Caco-2 (cell line): ENCODE measurements at regions not wholly inside any gene's neighbourhood (a gene's known extent, or its start where the extent isn't known, plus 50 kb on each side); places are given as distances from the start of the nearest gene placed in this dataset.

Source experiments
- BruUV-seq: library from RNA; stranded (reverse); fragments of 400-500 nt; replicated peaks from 2 replicates; lab custom pipeline; 2021; lab: Mats Ljungman, UMichigan
- CTCF ChIA-PET: fragments of 300-600 bp; sonication (Branson Sonifier 250); formaldehyde crosslinking; loops from one replicate; lab custom pipeline; 2022; ENCODE audit warnings: antibody characterized with exemption; lab: Charles Lee
- POLR2A ChIA-PET: fragments of 300-600 bp; sonication (Branson Sonifier 250); formaldehyde crosslinking; loops from one replicate; lab custom pipeline; 2022; ENCODE audit warnings: antibody characterized with exemption; lab: Charles Lee
- DNase-seq, 2 experiments: peaks; one replicate each; pipeline versions ENCODE4 v3.0.0 to v3.0.0-alpha.2; 2020 to 2022
- H3K27me3 ChIP-seq: replicated peaks from 2 replicates; pipeline ENCODE4 v1.6.0; 2011; ENCODE audit warnings: low read length; ENCODE audit not compliant: control insufficient read depth, insufficient read depth
- H3K36me3 ChIP-seq: 2 replicates; pipeline ENCODE4 v1.5.1; 2011; ENCODE audit warnings: low read length; ENCODE audit not compliant: control insufficient read depth, insufficient read depth
- H3K4me1 ChIP-seq: fragments of 250-450 bp; sonication (Bioruptor Pico); 2 replicates; pipeline ENCODE4 v1.5.1; 2020; ENCODE audit warnings: mild to moderate bottlenecking
- H3K4me3 ChIP-seq: 2 replicates; pipeline ENCODE4 v1.5.1; 2011; ENCODE audit warnings: low read depth, mild to moderate bottlenecking, control low read depth, low read length
- H3K9me3 ChIP-seq: fragments of 250-450 bp; sonication (Bioruptor Pico); 2 replicates; pipeline ENCODE4 v1.5.1; 2020; ENCODE audit warnings: mild to moderate bottlenecking, moderate library complexity
- H3K27ac Mint-ChIP-seq: one replicate; pipeline ENCODE4 v1.8.0; 2022; ENCODE audit warnings: mixed read lengths; ENCODE audit not compliant: unreplicated experiment
- H3K27me3 Mint-ChIP-seq: one replicate; pipeline ENCODE4 v1.8.0; 2022; ENCODE audit warnings: mixed read lengths; ENCODE audit not compliant: insufficient read depth, unreplicated experiment
- H3K36me3 Mint-ChIP-seq: one replicate; pipeline ENCODE4 v1.8.0; 2022; ENCODE audit warnings: mild to moderate bottlenecking, mixed read lengths; ENCODE audit not compliant: insufficient read depth, unreplicated experiment
- H3K4me1 Mint-ChIP-seq: one replicate; pipeline ENCODE4 v1.8.0; 2022; ENCODE audit warnings: low read depth, mixed read lengths; ENCODE audit not compliant: unreplicated experiment
- H3K4me3 Mint-ChIP-seq: one replicate; pipeline ENCODE4 v1.8.0; 2022; ENCODE audit warnings: mild to moderate bottlenecking, moderate library complexity, mixed read lengths; ENCODE audit not compliant: unreplicated experiment
- H3K9me3 Mint-ChIP-seq: one replicate; pipeline ENCODE4 v1.8.0; 2022; ENCODE audit warnings: mixed read lengths; ENCODE audit not compliant: unreplicated experiment
- CTCF ChIP-seq, 2 experiments: fragments of 200-600 bp in 1 of 2; IDR thresholded peaks; 1 replicate in 1 of 2; 2 replicates in 1 of 2; pipeline versions ENCODE4 v1.5.1 to v1.8.0; 2011 to 2022; ENCODE audit warnings: antibody characterized with exemption in 1 of 2, control low read depth in 1 of 2, inconsistent platforms in 1 of 2, low read depth in 1 of 2, low read length in 1 of 2, mild to moderate bottlenecking in 1 of 2, moderate library complexity in 1 of 2; ENCODE audit not compliant: insufficient read depth in 1 of 2, severe bottlenecking in 1 of 2, unreplicated experiment in 1 of 2
- intact Hi-C: fragments of 100-400 bp; cut with micrococcal nuclease; formaldehyde crosslinking; loops from one replicate; pipeline ENCODE4 v1.10.0; 2022; ENCODE audit not compliant: unreplicated experiment

DNA sequence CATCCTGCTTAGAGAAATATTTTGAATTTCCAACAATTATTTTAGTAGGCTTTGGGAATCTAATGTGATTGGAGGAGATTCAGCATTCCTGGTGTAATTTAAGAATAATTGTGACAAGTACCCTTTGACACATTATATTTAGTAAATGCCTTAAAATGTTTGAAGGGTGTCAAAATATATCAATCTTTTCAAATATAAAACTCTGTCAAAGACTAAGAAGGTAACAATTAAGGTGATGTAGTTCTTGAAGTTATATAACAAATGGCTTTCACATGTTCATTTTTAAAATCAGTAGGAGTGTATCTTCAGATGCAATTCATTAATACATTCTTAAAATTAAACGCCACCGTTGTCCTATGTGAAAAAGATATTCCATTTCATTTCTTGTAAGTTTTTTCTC is 1977.1 kb upstream of the CDH9 start:
- Mint-ChIP-seq H3K36me3 (no peaks in the 10 kb centered on the region), H3K27ac (no peak overlapping the region), H3K4me1 (no peaks in the 10 kb centered on the region), H3K9me3 (no peaks in the 10 kb centered on the region), H3K27me3 (peaks cover 3% of the 10 kb centered on the region), H3K4me3 (no peak overlapping the region)
- CTCF ChIA-PET = no interaction called here
- H3K4me1 ChIP-seq = no peaks in the 10 kb centered on the region
- TF ChIP-seq CTCF (IDR thresholded peaks at IDR 0.05; ENCODE audit: insufficient read depth in 1 of 2, low read depth in 1 of 2, low read length in 1 of 2, severe bottlenecking in 1 of 2, unreplicated experiment in 1 of 2) = no peak
- POLR2A ChIA-PET = no interaction called here
- H3K27me3 ChIP-seq = no peaks in the 10 kb centered on the region; the same call in 1 of the 2 replicates
- H3K9me3 ChIP-seq = no peaks in the 10 kb centered on the region
- BruUV-seq = no TSS peak
- intact Hi-C loops = no loop called here
- no peak overlapping the region for H3K4me3 ChIP-seq
- DNase-seq = no peak
- H3K36me3 ChIP-seq = no peaks in the 10 kb centered on the region

DNA sequence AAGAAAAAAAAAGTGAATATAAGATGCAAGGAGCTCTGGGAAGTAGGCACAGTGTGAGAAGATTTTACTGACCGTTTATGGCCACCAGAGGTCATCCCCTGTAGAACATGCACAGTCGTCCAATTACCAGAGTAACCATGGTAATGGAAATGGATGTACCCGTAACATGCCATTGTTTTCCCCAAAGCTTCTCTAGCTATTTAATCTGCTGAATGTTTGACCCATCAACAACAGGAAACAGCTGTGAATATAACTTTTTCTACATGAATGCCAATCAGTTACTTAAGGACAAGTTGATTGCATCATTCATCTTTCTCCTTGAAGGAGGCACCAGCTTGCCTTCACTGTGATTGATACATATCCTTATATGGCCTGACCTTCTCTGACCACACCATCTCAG is 1967.0 kb upstream of the CDH9 start:
- Mint-ChIP-seq H3K27me3 (no peaks in the 10 kb centered on the region), H3K36me3 (no peaks in the 10 kb centered on the region), H3K9me3 (no peaks in the 10 kb centered on the region), H3K4me1 (no peaks in the 10 kb centered on the region), H3K27ac (no peak overlapping the region), H3K4me3 (no peak overlapping the region)
- intact Hi-C loops = loop anchor here (1.0 to 5.0 kb wide), 4 partner anchors 72 to 247 kb away; no protein-coding TSS in a partner anchor
- Histone ChIP-seq H3K9me3 (no peaks in the 10 kb centered on the region), H3K36me3 (no peaks in the 10 kb centered on the region), H3K27me3 (no peaks in the 10 kb centered on the region), H3K4me1 (no peaks in the 10 kb centered on the region), H3K4me3 (no peak overlapping the region)
- no TSS peak for BruUV-seq
- POLR2A ChIA-PET = no interaction called here
- CTCF ChIA-PET = interaction anchor here (1.3 kb wide), 1 partner anchor 212 kb away, joined by 5 read pairs; no protein-coding TSS in a partner anchor
- TF ChIP-seq CTCF (IDR thresholded peaks at IDR 0.05; ENCODE audit: insufficient read depth in 1 of 2, low read depth in 1 of 2, low read length in 1 of 2, severe bottlenecking in 1 of 2, unreplicated experiment in 1 of 2) = peak; percentile 19 to 53
- DNase-seq = peak in 1 of 2 experiments; percentile 35

GRCh38 chr5:29002481-29002880 is 1964.1 kb upstream of the CDH9 start:
- Histone ChIP-seq H3K27me3 (no peaks in the 10 kb centered on the region), H3K4me1 (no peaks in the 10 kb centered on the region), H3K4me3 (no peak overlapping the region), H3K36me3 (no peaks in the 10 kb centered on the region), H3K9me3 (no peaks in the 10 kb centered on the region)
- H3K4me3 Mint-ChIP-seq = no peak overlapping the region
- DNase-seq = no peak
- CTCF ChIA-PET = no interaction called here
- H3K4me1 Mint-ChIP-seq = no peaks in the 10 kb centered on the region
- no TSS peak for BruUV-seq
- no peak overlapping the region for H3K27ac Mint-ChIP-seq
- POLR2A ChIA-PET = no interaction called here
- intact Hi-C loops = no loop called here
- TF ChIP-seq CTCF (IDR thresholded peaks at IDR 0.05; ENCODE audit: insufficient read depth in 1 of 2, low read depth in 1 of 2, low read length in 1 of 2, severe bottlenecking in 1 of 2, unreplicated experiment in 1 of 2) = no peak
- H3K27me3 Mint-ChIP-seq = no peaks in the 10 kb centered on the region
- H3K36me3 Mint-ChIP-seq = no peaks in the 10 kb centered on the region
- no peaks in the 10 kb centered on the region for H3K9me3 Mint-ChIP-seq
